ENCODE measurements at regions not wholly inside any gene's neighbourhood (a gene's known extent, or its start where the extent isn't known, plus 50 kb on each side); places are given as distances from the start of the nearest gene placed in this dataset.

- DNase-seq (ENCODE audit: low read depth) = no peak
Measured at GRCh38 chr21:16307256-16307655, 577.5 kb downstream of the USP25 start.

GRCh38 chr21:16308269-16308668 lies 578.5 kb downstream of the USP25 start:
- no peak for DNase-seq (ENCODE audit: low read depth)

- DNase-seq (ENCODE audit: low read depth) = no peak
Measured at GRCh38 chr21:16309250-16309971, 579.6 kb downstream of the USP25 start.

GRCh38 chr21:16310176-16310575 lies 580.4 kb downstream of the USP25 start:
- DNase-seq (ENCODE audit: low read depth) = no peak

- DNase-seq (ENCODE audit: low read depth) = no peak
Measured at GRCh38 chr21:16311229-16311628, 581.4 kb downstream of the USP25 start.

- DNase-seq (ENCODE audit: low read depth) = no peak
Measured at GRCh38 chr21:16312321-16312720, 582.5 kb downstream of the USP25 start.

GRCh38 chr21:16315223-16315622 lies 585.4 kb downstream of the USP25 start:
- no peak for DNase-seq (ENCODE audit: low read depth)

GRCh38 chr21:16318651-16319300 lies 589.0 kb downstream of the USP25 start:
- DNase-seq (ENCODE audit: low read depth) = no peak

GRCh38 chr21:16320110-16320509 lies 590.3 kb downstream of the USP25 start:
- DNase-seq (ENCODE audit: low read depth) = no peak

GRCh38 chr21:16322454-16322853 lies 592.7 kb downstream of the USP25 start:
- DNase-seq (ENCODE audit: low read depth) = no peak

- DNase-seq (ENCODE audit: low read depth) = no peak
Measured at GRCh38 chr21:16323596-16323995, 593.8 kb downstream of the USP25 start.

GRCh38 chr21:16324630-16325029 lies 594.8 kb downstream of the USP25 start:
- DNase-seq (ENCODE audit: low read depth) = no peak

- no peak for DNase-seq (ENCODE audit: low read depth)
Measured at GRCh38 chr21:16330082-16330907, 600.5 kb downstream of the USP25 start.

- DNase-seq (ENCODE audit: low read depth) = no peak
Measured at GRCh38 chr21:16330908-16331268, 601.1 kb downstream of the USP25 start.

GRCh38 chr21:16337266-16337665 lies 607.5 kb downstream of the USP25 start:
- DNase-seq (ENCODE audit: low read depth) = no peak

- DNase-seq (ENCODE audit: low read depth) = no peak
Measured at GRCh38 chr21:16342932-16343331, 613.1 kb downstream of the USP25 start.

GRCh38 chr21:16343776-16344175 lies 614.0 kb downstream of the USP25 start:
- no peak for DNase-seq (ENCODE audit: low read depth)

GRCh38 chr21:16345757-16346156 lies 616.0 kb downstream of the USP25 start:
- DNase-seq (ENCODE audit: low read depth) = no peak

- no peak for DNase-seq (ENCODE audit: low read depth)
Measured at GRCh38 chr21:16347223-16347622, 617.4 kb downstream of the USP25 start.

GRCh38 chr21:16353764-16354163 lies 624.0 kb downstream of the USP25 start:
- DNase-seq (ENCODE audit: low read depth) = no peak

- DNase-seq (ENCODE audit: low read depth) = no peak
Measured at GRCh38 chr21:16357994-16358393, 628.2 kb downstream of the USP25 start.

GRCh38 chr21:16358784-16359183 lies 629.0 kb downstream of the USP25 start:
- no peak for DNase-seq (ENCODE audit: low read depth)

- no peak for DNase-seq (ENCODE audit: low read depth)
Measured at GRCh38 chr21:16363100-16363499, 633.3 kb downstream of the USP25 start.
